ENCODE measurements at regions not wholly inside any gene's neighbourhood (a gene's known extent, or its start where the extent isn't known, plus 50 kb on each side); places are given as distances from the start of the nearest gene placed in this dataset.

DNA sequence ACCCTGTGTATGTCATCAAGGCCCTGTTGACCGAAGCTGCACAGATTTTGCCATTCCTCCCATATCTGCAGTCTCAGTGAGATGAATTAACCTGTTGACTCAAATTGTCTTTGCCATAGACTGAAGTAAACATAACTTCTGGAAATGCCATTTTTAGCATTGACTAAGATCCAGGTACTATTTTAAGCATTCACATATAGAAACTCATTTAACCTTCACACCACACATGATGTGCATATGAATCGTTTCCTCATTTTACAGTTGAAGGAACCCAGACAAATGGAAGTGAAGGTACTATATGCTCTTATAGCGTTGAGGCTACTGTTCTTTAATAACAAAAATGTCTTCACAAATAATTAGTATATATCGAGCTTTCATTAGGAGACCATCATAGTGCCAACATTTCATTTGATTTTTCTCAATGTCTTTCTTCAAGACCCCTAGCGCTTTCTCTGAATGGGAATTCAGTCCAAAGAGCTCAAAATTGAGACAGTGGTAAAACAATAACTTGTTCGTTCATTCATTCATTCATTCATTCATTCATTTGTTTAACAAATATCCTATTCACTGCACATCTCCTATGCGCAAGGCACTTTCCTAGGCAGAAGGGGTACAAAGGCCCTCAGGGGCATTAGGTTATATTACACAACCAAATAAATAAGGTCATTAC is 444.7 kb downstream of the ADGRL2 start (continued):
- TF ChIP-seq POLR2AphosphoS5 (IDR thresholded peaks at IDR 0.05; ENCODE audit: low read length) (no peak), ZBTB4 (CRISPR knock-in tag; IDR thresholded peaks at IDR 0.05) (no peak), E4F1 (IDR thresholded peaks at IDR 0.05; ENCODE audit: borderline replicate concordance, partially characterized antibody) (no peak), TAF1 (IDR thresholded peaks at IDR 0.05; ENCODE audit: borderline replicate concordance, low read depth, low read length) (no peak), IRF4 (IDR thresholded peaks at IDR 0.05; ENCODE audit: low read depth, low read length) (no peak), NBN (IDR thresholded peaks at IDR 0.05) (0 out of 2 replicates have a peak, but pooled peaks have one; percentile 57), KLF5 (IDR thresholded peaks at IDR 0.05; ENCODE audit: partially characterized antibody) (no peak), CTCF (IDR thresholded peaks at IDR 0.05 in 2 of 3, conservative IDR thresholded peaks at IDR 0.05 in 1 of 3; ENCODE audit: control insufficient read depth in 2 of 3, extremely low read depth in 1 of 3, insufficient read depth in 1 of 3, low read depth in 3 of 3, low read length in 3 of 3) (no peak), EED (IDR thresholded peaks at IDR 0.05; ENCODE audit: low read depth) (no peak), SUPT20H (IDR thresholded peaks at IDR 0.05; ENCODE audit: borderline replicate concordance, control insufficient read depth, low read depth, low read length) (no peak), NFYB (IDR thresholded peaks at IDR 0.05; ENCODE audit: insufficient read depth, low read depth, low read length) (no peak), MEF2B (IDR thresholded peaks at IDR 0.05; ENCODE audit: partially characterized antibody, poor library complexity, severe bottlenecking) (peak; percentile 94), SIX5 (IDR thresholded peaks at IDR 0.05; ENCODE audit: low read depth, low read length, severe bottlenecking) (no peak), TCF12 (IDR thresholded peaks at IDR 0.05; ENCODE audit: low read depth, low read length) (no peak), CHD1 (IDR thresholded peaks at IDR 0.05; ENCODE audit: low read depth, low read length) (no peak)
- TF ChIP-seq, protein P1, sequence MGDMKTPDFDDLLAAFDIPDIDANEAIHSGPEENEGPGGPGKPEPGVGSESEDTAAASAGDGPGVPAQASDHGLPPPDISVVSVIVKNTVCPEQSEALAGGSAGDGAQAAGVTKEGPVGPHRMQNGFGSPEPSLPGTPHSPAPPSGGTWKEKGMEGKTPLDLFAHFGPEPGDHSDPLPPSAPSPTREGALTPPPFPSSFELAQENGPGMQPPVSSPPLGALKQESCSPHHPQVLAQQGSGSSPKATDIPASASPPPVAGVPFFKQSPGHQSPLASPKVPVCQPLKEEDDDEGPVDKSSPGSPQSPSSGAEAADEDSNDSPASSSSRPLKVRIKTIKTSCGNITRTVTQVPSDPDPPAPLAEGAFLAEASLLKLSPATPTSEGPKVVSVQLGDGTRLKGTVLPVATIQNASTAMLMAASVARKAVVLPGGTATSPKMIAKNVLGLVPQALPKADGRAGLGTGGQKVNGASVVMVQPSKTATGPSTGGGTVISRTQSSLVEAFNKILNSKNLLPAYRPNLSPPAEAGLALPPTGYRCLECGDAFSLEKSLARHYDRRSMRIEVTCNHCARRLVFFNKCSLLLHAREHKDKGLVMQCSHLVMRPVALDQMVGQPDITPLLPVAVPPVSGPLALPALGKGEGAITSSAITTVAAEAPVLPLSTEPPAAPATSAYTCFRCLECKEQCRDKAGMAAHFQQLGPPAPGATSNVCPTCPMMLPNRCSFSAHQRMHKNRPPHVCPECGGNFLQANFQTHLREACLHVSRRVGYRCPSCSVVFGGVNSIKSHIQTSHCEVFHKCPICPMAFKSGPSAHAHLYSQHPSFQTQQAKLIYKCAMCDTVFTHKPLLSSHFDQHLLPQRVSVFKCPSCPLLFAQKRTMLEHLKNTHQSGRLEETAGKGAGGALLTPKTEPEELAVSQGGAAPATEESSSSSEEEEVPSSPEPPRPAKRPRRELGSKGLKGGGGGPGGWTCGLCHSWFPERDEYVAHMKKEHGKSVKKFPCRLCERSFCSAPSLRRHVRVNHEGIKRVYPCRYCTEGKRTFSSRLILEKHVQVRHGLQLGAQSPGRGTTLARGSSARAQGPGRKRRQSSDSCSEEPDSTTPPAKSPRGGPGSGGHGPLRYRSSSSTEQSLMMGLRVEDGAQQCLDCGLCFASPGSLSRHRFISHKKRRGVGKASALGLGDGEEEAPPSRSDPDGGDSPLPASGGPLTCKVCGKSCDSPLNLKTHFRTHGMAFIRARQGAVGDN (IDR thresholded peaks at IDR 0.05) = no peak
- TF ChIP-seq, protein P2, sequence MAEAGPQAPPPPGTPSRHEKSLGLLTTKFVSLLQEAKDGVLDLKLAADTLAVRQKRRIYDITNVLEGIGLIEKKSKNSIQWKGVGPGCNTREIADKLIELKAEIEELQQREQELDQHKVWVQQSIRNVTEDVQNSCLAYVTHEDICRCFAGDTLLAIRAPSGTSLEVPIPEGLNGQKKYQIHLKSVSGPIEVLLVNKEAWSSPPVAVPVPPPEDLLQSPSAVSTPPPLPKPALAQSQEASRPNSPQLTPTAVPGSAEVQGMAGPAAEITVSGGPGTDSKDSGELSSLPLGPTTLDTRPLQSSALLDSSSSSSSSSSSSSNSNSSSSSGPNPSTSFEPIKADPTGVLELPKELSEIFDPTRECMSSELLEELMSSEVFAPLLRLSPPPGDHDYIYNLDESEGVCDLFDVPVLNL (IDR thresholded peaks at IDR 0.05; ENCODE audit: low read depth, low read length) = no peak
